ENCODE measurements at regions not wholly inside any gene's neighbourhood (a gene's known extent, or its start where the extent isn't known, plus 50 kb on each side); places are given as distances from the start of the nearest gene placed in this dataset.

GRCh38 chr15:35720019-35720418 lies 174.1 kb upstream of the DPH6 start:
- peaks cover 8% of the 10 kb centered on the region for H3K27me3 Mint-ChIP-seq (ENCODE audit: low read depth, poor library complexity)
- H3K36me3 Mint-ChIP-seq (ENCODE audit: low read depth) = peaks cover 8% of the 10 kb centered on the region
- no peak overlapping the region for H3K27ac Mint-ChIP-seq
- peaks cover 14% of the 10 kb centered on the region for H3K4me1 Mint-ChIP-seq
- no peak for DNase-seq
- H3K4me3 Mint-ChIP-seq = no peak overlapping the region
- H3K9me3 Mint-ChIP-seq = peaks cover 15% of the 10 kb centered on the region
- no peak for TF ChIP-seq CTCF (IDR thresholded peaks at IDR 0.05)

- H3K4me3 Mint-ChIP-seq = no peak overlapping the region
- peaks cover 7% of the 10 kb centered on the region for H3K9me3 Mint-ChIP-seq
- peaks cover 18% of the 10 kb centered on the region for H3K4me1 Mint-ChIP-seq
- no peak overlapping the region for H3K27ac Mint-ChIP-seq
- H3K27me3 Mint-ChIP-seq (ENCODE audit: low read depth, poor library complexity) = peaks cover 8% of the 10 kb centered on the region
- H3K36me3 Mint-ChIP-seq (ENCODE audit: low read depth) = peaks cover 14% of the 10 kb centered on the region
- no peak for TF ChIP-seq CTCF (IDR thresholded peaks at IDR 0.05)
- no peak for DNase-seq
Measured at GRCh38 chr15:35720984-35721383, 175.0 kb upstream of the DPH6 start.

- no peak for DNase-seq
- peak overlapping the region; percentile 17 for H3K27ac Mint-ChIP-seq
- H3K36me3 Mint-ChIP-seq (ENCODE audit: low read depth) = peaks cover 9% of the 10 kb centered on the region
- H3K27me3 Mint-ChIP-seq (ENCODE audit: low read depth, poor library complexity) = peaks cover 8% of the 10 kb centered on the region
- H3K4me1 Mint-ChIP-seq = peaks cover 19% of the 10 kb centered on the region
- no peak overlapping the region for H3K4me3 Mint-ChIP-seq
- TF ChIP-seq CTCF (IDR thresholded peaks at IDR 0.05) = no peak
- peaks cover 2% of the 10 kb centered on the region for H3K9me3 Mint-ChIP-seq
Measured at GRCh38 chr15:35721751-35722150, 175.8 kb upstream of the DPH6 start.

GRCh38 chr15:35722501-35722900 lies 176.5 kb upstream of the DPH6 start:
- DNase-seq = no peak
- Mint-ChIP-seq H3K4me3 (no peak overlapping the region), H3K36me3 (ENCODE audit: low read depth) (peaks cover 9% of the 10 kb centered on the region), H3K27me3 (ENCODE audit: low read depth, poor library complexity) (peaks cover 8% of the 10 kb centered on the region), H3K27ac (no peak overlapping the region), H3K9me3 (peaks cover 3% of the 10 kb centered on the region), H3K4me1 (peaks cover 18% of the 10 kb centered on the region)
- TF ChIP-seq CTCF (IDR thresholded peaks at IDR 0.05) = no peak

- Mint-ChIP-seq H3K27ac (no peak overlapping the region), H3K4me3 (no peak overlapping the region), H3K9me3 (peaks cover 3% of the 10 kb centered on the region), H3K36me3 (ENCODE audit: low read depth) (peaks cover 9% of the 10 kb centered on the region), H3K4me1 (peaks cover 21% of the 10 kb centered on the region), H3K27me3 (ENCODE audit: low read depth, poor library complexity) (peaks cover 8% of the 10 kb centered on the region)
- no peak for DNase-seq
- no peak for TF ChIP-seq CTCF (IDR thresholded peaks at IDR 0.05)
Measured at GRCh38 chr15:35723120-35723847, 177.3 kb upstream of the DPH6 start.

GRCh38 chr15:35723852-35724251 lies 177.9 kb upstream of the DPH6 start:
- Mint-ChIP-seq H3K9me3 (peaks cover 3% of the 10 kb centered on the region), H3K27me3 (ENCODE audit: low read depth, poor library complexity) (peaks cover 8% of the 10 kb centered on the region), H3K36me3 (ENCODE audit: low read depth) (peaks cover 9% of the 10 kb centered on the region), H3K4me1 (peaks cover 26% of the 10 kb centered on the region), H3K4me3 (no peak overlapping the region), H3K27ac (no peak overlapping the region)
- no peak for TF ChIP-seq CTCF (IDR thresholded peaks at IDR 0.05)
- DNase-seq = no peak
